Upper lobe of left lung (tissue), 4 donors: ENCODE measurements at regions not wholly inside any gene's neighbourhood (a gene's known extent, or its start where the extent isn't known, plus 50 kb on each side); places are given as distances from the start of the nearest gene placed in this dataset.

Experiments used
- EP300 ChIP-seq, 4 donors: sonication (generic); formaldehyde crosslinking; IDR thresholded peaks; one replicate each; pipeline ENCODE4 v1.5.1; 2017; ENCODE audit warnings: antibody characterized with exemption in 4 of 4, control low read depth in 2 of 4
- POLR2A ChIP-seq, 4 donors: fragments of 450-650 bp; IDR thresholded peaks; one replicate each; pipeline ENCODE4 v1.5.1; 2016 to 2017; ENCODE audit warnings: antibody characterized with exemption in 4 of 4, mild to moderate bottlenecking in 2 of 4
- POLR2AphosphoS5 ChIP-seq, 2 donors: sonication (generic); formaldehyde crosslinking; IDR thresholded peaks; one replicate each; pipeline ENCODE4 v1.5.1; 2017; ENCODE audit warnings: antibody characterized with exemption in 2 of 2
- TF ChIP-seq, protein P1 (sequence below), 6 experiments: fragments of 450-650 bp in 4 of 6; fragments of 200-600 bp in 2 of 6; sonication (generic) in 2 of 6; IDR thresholded peaks; one replicate each; pipeline ENCODE4 v1.5.1; 2016 to 2019; ENCODE audit warnings: antibody characterized with exemption in 6 of 6

DNA sequence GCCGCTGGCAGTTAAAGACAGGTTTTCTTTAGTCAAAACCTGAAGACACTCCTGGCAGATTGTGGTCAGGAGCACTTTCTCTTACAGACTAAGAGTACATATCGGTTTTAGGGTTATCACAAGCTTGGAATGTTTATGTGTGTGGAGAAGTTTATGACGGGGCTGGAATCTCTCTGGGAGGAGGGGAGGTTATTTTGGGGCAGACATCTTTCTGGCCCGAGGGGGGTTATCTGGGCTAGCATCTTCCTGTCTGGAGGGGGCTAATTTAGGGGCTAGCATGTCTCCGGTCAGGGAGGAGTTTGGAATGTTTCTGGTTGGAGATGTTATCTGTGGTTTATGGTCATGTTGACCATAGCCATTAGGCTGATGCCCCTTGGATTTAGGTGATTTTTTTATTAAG lies 141.2 kb upstream of the KIF5B start:
- TF ChIP-seq, protein P1, sequence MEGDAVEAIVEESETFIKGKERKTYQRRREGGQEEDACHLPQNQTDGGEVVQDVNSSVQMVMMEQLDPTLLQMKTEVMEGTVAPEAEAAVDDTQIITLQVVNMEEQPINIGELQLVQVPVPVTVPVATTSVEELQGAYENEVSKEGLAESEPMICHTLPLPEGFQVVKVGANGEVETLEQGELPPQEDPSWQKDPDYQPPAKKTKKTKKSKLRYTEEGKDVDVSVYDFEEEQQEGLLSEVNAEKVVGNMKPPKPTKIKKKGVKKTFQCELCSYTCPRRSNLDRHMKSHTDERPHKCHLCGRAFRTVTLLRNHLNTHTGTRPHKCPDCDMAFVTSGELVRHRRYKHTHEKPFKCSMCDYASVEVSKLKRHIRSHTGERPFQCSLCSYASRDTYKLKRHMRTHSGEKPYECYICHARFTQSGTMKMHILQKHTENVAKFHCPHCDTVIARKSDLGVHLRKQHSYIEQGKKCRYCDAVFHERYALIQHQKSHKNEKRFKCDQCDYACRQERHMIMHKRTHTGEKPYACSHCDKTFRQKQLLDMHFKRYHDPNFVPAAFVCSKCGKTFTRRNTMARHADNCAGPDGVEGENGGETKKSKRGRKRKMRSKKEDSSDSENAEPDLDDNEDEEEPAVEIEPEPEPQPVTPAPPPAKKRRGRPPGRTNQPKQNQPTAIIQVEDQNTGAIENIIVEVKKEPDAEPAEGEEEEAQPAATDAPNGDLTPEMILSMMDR (IDR thresholded peaks at IDR 0.05): no peak
- TF ChIP-seq POLR2AphosphoS5 (IDR thresholded peaks at IDR 0.05) (no peak), POLR2A (IDR thresholded peaks at IDR 0.05) (no peak), EP300 (IDR thresholded peaks at IDR 0.05) (no peak)
